DOHH2 (cell line): ENCODE measurements at regions not wholly inside any gene's neighbourhood (a gene's known extent, or its start where the extent isn't known, plus 50 kb on each side); places are given as distances from the start of the nearest gene placed in this dataset.

ENCODE experiments used
- H3F3A ChIP-seq: fragments of 200-600 bp; sonication (generic), shearing (Covaris generic); 2 replicates; pipeline ENCODE4 v1.6.0; 2016; ENCODE audit warnings: antibody characterized with exemption, mild to moderate bottlenecking; ENCODE audit not compliant: control insufficient read depth, insufficient read depth
- H3K27ac ChIP-seq: fragments of 200-600 bp; sonication (generic); 2 replicates; pipeline ENCODE4 v1.5.1; 2014; ENCODE audit warnings: low read depth, mild to moderate bottlenecking, low read length, moderate library complexity
- H3K27me3 ChIP-seq: fragments of 200-600 bp; sonication (generic); 2 replicates; pipeline ENCODE4 v1.6.1; 2014; ENCODE audit warnings: mild to moderate bottlenecking, low read length, mixed read lengths; ENCODE audit not compliant: control insufficient read depth
- H3K36me3 ChIP-seq: fragments of 200-600 bp; sonication (generic); 2 replicates; pipeline ENCODE4 v1.6.1; 2014; ENCODE audit warnings: mild to moderate bottlenecking, low read length, moderate library complexity, mixed read lengths; ENCODE audit not compliant: control insufficient read depth
- H3K4me1 ChIP-seq: fragments of 200-600 bp; sonication (generic); 2 replicates; pipeline ENCODE4 v1.6.1; 2014; ENCODE audit warnings: mild to moderate bottlenecking, low read length, mixed read lengths; ENCODE audit not compliant: control insufficient read depth
- H3K4me2 ChIP-seq: fragments of 200-600 bp; sonication (generic); 2 replicates; pipeline ENCODE4 v1.6.0; 2014; ENCODE audit warnings: mild to moderate bottlenecking, low read length, moderate library complexity
- H3K4me3 ChIP-seq: fragments of 200-600 bp; sonication (generic); 2 replicates; pipeline ENCODE4 v1.5.1; 2014; ENCODE audit warnings: mild to moderate bottlenecking, low read length, mixed read lengths
- H3K79me2 ChIP-seq: fragments of 200-600 bp; sonication (generic); 2 replicates; pipeline ENCODE4 v1.6.1; 2014; ENCODE audit warnings: mild to moderate bottlenecking, low read length, mixed read lengths; ENCODE audit not compliant: control insufficient read depth
- H3K9me2 ChIP-seq: fragments of 200-600 bp; sonication (generic); replicated peaks from 2 replicates; pipeline ENCODE4 v1.6.1; 2014; ENCODE audit warnings: mild to moderate bottlenecking, low read length, mixed read lengths; ENCODE audit not compliant: control insufficient read depth
- H3K9me3 ChIP-seq: fragments of 200-600 bp; sonication (generic); 2 replicates; pipeline ENCODE4 v1.6.1; 2014; ENCODE audit warnings: antibody characterized with exemption, low read length, mixed read lengths; ENCODE audit not compliant: control insufficient read depth, insufficient read depth
- H4K20me1 ChIP-seq: fragments of 200-600 bp; sonication (generic); 2 replicates; pipeline ENCODE4 v1.6.0; 2014; ENCODE audit warnings: low read depth, mild to moderate bottlenecking, antibody characterized with exemption, low read length, moderate library complexity; ENCODE audit not compliant: control insufficient read depth, insufficient read depth
- EZH2phosphoT487 ChIP-seq: fragments of 200-600 bp; sonication (generic); IDR thresholded peaks from 2 replicates; pipeline ENCODE4 v1.6.1; 2017; ENCODE audit warnings: borderline replicate concordance, mild to moderate bottlenecking, antibody characterized with exemption, low read length, moderate library complexity, mixed read lengths
- TF ChIP-seq, protein P1 (sequence below): fragments of 200-600 bp; sonication (generic); IDR thresholded peaks from one replicate; pipeline ENCODE4 v1.5.1; 2014; ENCODE audit warnings: antibody characterized with exemption, mild to moderate bottlenecking, low read depth, low read length; ENCODE audit not compliant: poor library complexity, severe bottlenecking

DNA sequence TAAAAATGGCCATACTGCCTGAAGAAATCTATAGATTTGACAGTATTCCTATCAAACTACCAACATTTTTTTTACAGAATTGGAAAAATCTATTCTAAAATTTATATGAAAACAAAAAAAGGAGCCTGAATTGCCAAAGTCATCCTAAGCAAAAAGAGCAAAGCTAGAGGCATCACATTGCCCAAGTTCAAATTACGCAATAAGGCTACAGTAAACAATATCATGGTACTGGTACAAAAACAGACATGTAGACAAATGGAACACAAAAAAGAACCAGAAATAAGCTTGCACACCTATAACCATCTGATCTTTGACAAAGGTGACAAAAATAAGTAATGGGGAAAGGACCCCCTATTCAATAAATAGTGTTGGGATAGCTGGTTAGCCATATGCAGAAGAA is 50.2 kb upstream of the THSD7B start:
- H3K4me2 ChIP-seq = no peak overlapping the region
- no peaks in the 10 kb centered on the region for H4K20me1 ChIP-seq
- H3K4me1 ChIP-seq = no peaks in the 10 kb centered on the region
- H3K79me2 ChIP-seq = no peaks in the 10 kb centered on the region
- H3K9me3 ChIP-seq = no peaks in the 10 kb centered on the region
- no peaks in the 10 kb centered on the region for H3K36me3 ChIP-seq
- no peaks in the 10 kb centered on the region for H3K27me3 ChIP-seq
- no peak overlapping the region for H3K27ac ChIP-seq
- no peaks in the 10 kb centered on the region for H3F3A ChIP-seq
- no peak overlapping the region for H3K4me3 ChIP-seq
- H3K9me2 ChIP-seq = no peaks in the 10 kb centered on the region
- TF ChIP-seq, protein P1, sequence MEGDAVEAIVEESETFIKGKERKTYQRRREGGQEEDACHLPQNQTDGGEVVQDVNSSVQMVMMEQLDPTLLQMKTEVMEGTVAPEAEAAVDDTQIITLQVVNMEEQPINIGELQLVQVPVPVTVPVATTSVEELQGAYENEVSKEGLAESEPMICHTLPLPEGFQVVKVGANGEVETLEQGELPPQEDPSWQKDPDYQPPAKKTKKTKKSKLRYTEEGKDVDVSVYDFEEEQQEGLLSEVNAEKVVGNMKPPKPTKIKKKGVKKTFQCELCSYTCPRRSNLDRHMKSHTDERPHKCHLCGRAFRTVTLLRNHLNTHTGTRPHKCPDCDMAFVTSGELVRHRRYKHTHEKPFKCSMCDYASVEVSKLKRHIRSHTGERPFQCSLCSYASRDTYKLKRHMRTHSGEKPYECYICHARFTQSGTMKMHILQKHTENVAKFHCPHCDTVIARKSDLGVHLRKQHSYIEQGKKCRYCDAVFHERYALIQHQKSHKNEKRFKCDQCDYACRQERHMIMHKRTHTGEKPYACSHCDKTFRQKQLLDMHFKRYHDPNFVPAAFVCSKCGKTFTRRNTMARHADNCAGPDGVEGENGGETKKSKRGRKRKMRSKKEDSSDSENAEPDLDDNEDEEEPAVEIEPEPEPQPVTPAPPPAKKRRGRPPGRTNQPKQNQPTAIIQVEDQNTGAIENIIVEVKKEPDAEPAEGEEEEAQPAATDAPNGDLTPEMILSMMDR = no peak
- TF ChIP-seq EZH2phosphoT487 = no peak

GRCh38 chr2:136714452-136714951 is 50.8 kb upstream of the THSD7B start:
- no peaks in the 10 kb centered on the region for H3K36me3 ChIP-seq
- no peaks in the 10 kb centered on the region for H3F3A ChIP-seq
- no peak for TF ChIP-seq EZH2phosphoT487
- TF ChIP-seq, protein P1 = no peak
- H3K4me2 ChIP-seq = no peak overlapping the region
- no peaks in the 10 kb centered on the region for H3K9me2 ChIP-seq
- no peaks in the 10 kb centered on the region for H3K4me1 ChIP-seq
- H3K27me3 ChIP-seq = no peaks in the 10 kb centered on the region
- H3K79me2 ChIP-seq = no peaks in the 10 kb centered on the region
- H3K4me3 ChIP-seq = no peak overlapping the region
- H3K27ac ChIP-seq = no peak overlapping the region
- no peaks in the 10 kb centered on the region for H3K9me3 ChIP-seq
- no peaks in the 10 kb centered on the region for H4K20me1 ChIP-seq

GRCh38 chr2:136713739-136714138 is 51.6 kb upstream of the THSD7B start:
- Histone ChIP-seq H3K9me3 (no peaks in the 10 kb centered on the region), H3K4me1 (no peaks in the 10 kb centered on the region), H3K27me3 (no peaks in the 10 kb centered on the region), H4K20me1 (no peaks in the 10 kb centered on the region), H3K9me2 (no peaks in the 10 kb centered on the region), H3K27ac (no peak overlapping the region), H3K4me2 (no peak overlapping the region), H3F3A (no peaks in the 10 kb centered on the region), H3K4me3 (no peak overlapping the region), H3K36me3 (no peaks in the 10 kb centered on the region), H3K79me2 (no peaks in the 10 kb centered on the region)
- TF ChIP-seq, protein P1 = no peak
- TF ChIP-seq EZH2phosphoT487 = no peak

GRCh38 chr2:136705336-136705735 is 60.0 kb upstream of the THSD7B start:
- Histone ChIP-seq H3F3A (no peaks in the 10 kb centered on the region), H3K9me3 (no peaks in the 10 kb centered on the region), H3K36me3 (no peaks in the 10 kb centered on the region), H3K4me3 (no peak overlapping the region), H3K9me2 (no peaks in the 10 kb centered on the region), H4K20me1 (no peaks in the 10 kb centered on the region), H3K4me1 (no peaks in the 10 kb centered on the region), H3K79me2 (no peaks in the 10 kb centered on the region), H3K27me3 (no peaks in the 10 kb centered on the region), H3K4me2 (no peak overlapping the region), H3K27ac (no peak overlapping the region)
- no peak for TF ChIP-seq EZH2phosphoT487
- TF ChIP-seq, protein P1 = no peak
